GM18499 (cell line): ENCODE measurements at regions not wholly inside any gene's neighbourhood (a gene's known extent, or its start where the extent isn't known, plus 50 kb on each side); places are given as distances from the start of the nearest gene placed in this dataset.
"Not testable (repeated sequence)": the region's sequence is repeated elsewhere in the genome, so short reads cannot be mapped to it uniquely, and the experiment has no call there.

ENCODE experiments used
- ATAC-seq: cut with Tn5 transposase; IDR thresholded peaks from one replicate; pipeline ENCODE4 v1.9.1; 2021; ENCODE audit warnings: moderate number of reproducible peaks; ENCODE audit not compliant: insufficient read depth, unreplicated experiment

DNA sequence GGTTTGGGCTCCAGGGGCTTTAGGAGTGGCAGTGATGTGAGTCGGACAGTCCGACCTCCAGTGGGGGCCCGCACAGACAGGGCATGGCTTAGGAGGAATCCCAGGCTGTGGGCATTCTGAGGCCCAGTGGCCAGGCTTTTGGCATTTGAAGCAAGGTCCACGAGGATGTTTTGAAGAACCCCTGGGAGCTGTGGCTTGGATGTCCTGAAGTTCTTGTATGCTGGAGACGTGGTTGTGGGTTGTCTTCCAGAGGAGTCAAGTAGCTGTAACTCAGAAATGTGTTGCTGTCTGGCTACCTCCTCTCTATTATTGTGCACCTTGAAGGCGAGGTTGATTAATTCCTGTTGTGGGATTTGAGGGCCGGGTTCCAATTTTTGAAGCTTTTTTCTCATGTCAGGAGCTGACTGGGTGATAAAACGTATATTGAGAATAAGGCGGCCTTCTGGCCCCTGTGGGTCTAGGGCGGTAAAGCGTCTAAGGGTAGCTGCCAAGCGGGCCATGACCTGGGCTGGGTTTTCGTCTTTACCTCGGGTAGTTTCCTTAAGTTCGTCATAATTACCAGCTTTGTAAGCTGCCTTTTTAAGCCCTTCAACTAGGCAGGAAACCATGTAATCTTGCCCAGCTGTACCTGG, 67.3 kb upstream of the EZR start:
- not testable (repeated sequence) for ATAC-seq

DNA sequence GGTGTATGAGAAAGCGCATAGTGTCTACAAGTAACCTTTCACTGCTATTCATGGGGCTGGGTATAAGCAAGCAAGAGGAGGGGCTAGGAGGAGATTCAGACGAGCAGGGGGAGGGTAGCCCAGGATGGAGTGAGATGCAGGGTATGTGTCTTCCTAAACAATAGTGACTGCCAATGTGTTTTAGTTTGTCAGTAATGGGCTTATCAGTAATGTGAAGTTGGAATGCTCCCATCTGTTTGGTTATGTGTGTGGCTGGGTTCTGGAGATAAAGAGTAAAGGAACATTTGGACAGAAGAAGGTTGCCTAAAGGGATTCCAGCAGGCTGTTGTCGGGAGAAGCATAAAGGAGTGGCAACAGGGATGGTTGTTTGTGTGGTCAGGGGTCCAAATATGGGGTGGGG, 62.7 kb upstream of the EZR start:
- ATAC-seq, result not testable (repeated sequence)

DNA sequence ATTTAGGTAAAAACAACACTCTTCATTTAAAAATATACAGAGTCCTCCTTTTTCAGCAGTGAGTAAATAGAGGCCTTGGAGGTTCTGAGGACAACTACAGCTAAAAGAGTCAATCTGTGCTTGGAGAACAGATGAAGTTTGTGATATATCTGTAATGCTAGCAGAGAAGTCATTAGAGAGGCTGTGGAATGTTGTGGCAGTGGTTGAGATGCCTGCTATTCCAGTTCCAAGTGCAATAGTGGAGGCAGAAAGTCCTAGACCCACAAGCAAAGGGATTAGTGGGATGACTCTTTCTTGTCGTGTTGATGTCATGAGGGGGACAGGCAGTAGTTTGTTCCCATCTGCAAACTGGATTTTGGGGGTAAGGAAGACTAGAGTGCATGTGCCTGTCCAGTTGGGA, 62.1 kb upstream of the EZR start:
- ATAC-seq, result not testable (repeated sequence)

DNA sequence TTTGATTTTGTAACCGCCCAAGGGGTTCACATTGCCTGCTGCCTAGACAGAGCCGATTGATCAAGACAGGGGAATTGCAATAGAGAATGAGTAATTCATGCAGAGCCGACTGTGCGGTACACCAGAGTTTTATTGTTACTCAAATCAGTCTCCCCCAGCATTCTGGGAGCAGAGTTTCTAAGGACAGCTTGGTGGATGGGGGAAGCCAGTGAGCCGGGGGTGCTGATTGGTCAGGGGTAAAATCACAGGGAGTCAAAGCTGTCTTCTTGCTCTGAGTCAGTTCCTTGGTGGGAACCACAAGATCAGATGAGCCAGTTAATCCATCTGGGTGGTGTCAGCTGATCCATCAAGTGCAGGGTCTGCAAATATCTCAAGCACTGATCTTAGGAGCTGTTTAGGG, 60.0 kb upstream of the EZR start:
- no peak for ATAC-seq

DNA sequence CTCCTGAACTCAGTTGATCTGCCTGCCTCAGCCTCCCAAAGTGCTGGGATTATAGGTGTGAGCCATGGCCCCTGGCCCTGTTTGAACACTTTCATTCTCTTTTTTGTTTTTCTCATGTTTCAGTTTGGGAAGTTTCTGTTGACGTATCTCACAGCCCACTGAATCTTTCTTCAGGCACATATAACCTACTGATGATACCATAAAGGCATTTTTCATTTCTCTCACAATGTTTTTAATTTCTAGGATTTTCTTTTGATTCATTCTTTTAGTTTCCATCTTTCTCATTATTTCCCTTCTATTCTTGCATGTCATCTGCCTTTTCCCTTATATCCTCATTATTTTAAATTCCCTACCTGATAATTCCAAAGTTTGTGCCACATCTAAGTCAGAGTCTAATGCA, 58.5 kb upstream of the EZR start:
- no peak for ATAC-seq

DNA sequence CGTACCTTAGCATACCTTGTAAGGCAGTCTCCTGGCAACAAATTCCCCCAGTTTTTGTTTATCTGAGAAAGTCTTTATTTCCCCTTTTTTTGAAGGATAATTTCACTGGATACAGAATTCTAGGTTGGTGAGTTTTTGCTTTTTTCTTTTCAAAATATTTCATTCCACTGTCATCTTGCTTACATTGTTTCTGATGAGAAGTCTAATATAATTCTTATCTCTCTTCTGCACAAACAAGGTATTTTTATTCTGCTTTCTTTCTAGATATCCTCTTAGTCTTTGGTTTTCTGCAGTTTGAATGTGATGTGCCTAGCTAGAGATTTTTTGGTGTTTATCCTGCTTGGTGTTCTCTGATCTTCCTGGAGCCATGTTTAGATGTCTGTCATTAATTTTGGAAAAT, 57.7 kb upstream of the EZR start:
- ATAC-seq, result no peak

DNA sequence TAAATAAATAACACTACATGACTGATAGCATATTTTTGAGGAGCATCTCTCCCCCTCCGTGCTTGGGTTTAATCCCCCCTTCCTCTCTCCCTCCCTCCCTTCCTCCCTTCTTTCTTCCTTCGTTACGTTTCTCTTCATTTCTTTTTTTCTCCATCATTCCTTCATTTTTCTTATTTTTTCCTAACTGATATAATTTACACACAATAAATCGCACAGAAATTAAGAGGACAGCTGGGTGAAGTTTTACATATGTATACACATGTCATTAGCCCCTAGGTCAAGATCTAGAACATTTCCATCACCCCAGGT, 51.4 kb upstream of the EZR start:
- no peak for ATAC-seq

DNA sequence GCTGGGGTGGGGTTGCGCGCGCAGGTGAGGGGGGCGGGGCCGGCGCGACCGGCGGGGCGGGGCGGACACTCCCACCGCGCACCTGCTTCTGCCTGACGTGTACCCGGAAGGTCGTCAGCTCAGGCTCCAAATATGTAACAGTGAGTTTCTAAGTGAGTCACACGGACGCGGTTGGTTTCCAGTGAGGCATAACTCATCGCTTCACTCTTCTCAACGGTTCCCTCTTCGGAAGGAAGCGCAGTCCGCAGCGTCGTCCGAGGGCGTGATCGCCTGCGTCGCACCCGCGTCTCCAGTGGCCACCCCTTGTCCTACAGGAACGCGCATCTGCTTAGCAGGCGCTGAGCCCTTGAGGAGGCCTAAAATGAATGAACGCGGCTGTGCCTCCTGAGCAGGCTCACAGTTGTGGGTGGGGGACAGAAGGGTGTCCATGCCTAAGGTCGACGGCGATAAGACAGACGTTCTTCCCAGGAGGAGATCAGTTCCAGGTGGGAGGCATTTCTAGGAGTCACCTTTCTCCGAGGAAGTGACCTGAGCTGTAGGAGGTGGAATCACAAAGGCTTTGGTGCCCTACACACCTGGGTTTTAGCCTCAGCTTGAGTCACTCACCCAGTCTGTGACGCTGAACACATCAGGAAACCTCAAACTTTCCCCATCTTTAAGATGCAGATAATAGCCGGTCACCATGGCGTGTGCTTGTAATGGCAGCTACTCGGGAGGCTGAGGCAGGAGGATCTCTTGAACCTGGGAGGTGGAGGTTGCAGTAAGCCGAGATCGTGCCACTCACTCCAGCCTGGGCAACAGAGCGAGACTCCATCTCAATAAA, 50.9 kb upstream of the EZR start:
- peak; percentile 84 for ATAC-seq

DNA sequence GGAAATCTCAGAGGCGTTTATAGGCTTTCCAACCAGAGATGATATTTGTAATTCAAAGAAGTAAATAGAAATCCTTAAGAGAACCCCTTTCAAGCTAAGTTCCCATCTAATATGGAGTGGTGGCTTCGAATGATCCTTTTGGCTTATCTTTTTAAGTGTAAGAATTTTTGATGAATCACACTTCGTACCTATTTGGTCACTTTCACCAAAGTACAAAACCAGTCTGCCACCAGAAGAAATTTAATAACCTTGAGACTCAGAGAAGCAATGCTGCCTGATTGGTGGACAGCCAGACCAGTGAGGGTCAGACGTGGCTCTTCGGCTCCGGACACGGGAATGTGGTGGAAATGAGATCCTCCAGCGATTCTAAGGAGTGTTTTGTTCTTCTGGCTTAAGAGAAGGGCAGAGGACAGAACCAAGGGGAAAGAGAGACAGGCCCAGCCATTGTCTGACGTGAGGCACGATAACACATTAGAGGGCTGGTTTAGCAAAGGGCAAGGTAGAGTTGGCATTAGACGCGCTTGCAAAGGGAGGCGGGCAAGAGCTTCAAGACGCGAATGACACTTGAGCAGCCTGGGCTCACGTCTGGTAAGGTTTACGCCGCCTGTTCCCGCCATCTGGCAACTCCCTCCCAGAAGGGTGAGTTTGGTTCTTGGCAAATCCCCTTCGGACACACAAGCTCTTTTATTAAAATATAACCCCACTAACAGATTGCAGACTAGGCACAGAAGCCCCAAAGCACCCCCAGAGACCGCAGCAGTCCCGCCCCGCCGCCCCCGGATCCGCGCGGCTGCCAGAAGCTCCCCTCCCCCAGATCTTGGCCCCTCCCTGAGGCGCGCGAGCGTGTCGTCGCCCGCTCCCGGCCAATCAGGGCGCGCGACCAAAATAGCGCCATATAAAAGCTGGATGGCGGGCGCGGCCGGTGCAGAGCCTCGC, 50.0 kb upstream of the EZR start:
- ATAC-seq, result peak; percentile 18
